ENCODE measurements at regions not wholly inside any gene's neighbourhood (a gene's known extent, or its start where the extent isn't known, plus 50 kb on each side); places are given as distances from the start of the nearest gene placed in this dataset.

DNA sequence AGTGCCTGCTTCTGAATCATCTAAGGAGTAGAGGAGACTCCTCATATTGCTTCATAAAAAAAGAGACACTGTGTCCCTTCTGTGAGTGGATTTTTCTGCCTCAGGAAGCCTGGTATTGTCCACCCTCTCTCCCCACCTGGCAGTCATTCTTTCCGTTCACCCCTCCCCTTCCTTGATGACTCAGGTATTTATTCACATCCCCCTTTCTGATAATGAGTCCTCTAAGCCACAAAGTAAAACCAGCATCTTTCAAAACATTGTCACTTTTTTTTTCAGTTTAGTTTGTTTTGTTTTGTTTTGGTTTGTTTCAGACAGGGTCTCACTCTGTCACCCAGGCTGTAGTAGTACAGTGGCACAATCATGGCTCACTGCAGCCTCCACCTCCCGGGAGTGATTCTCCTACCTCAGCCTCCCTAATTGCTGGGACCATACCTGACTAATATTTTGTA is 65.2 kb upstream of the UBE2E1 start:
- Histone ChIP-seq H3K4me3 (ENCODE audit: low read length, poor library complexity, severe bottlenecking) (peak overlapping the region; percentile 20), H3K27me3 (ENCODE audit: insufficient read depth, low read length, poor library complexity, severe bottlenecking) (no peaks in the 10 kb centered on the region), H3K4me1 (ENCODE audit: insufficient read depth, low read length, poor library complexity, severe bottlenecking) (peaks cover 24% of the 10 kb centered on the region), H3K9me2 (replicated peaks; ENCODE audit: low read depth, low read length) (no peaks in the 10 kb centered on the region), H3F3A (ENCODE audit: low read depth) (no peaks in the 10 kb centered on the region), H3K36me3 (ENCODE audit: insufficient read depth, low read length) (no peaks in the 10 kb centered on the region), H3K4me2 (ENCODE audit: low read depth, low read length, poor library complexity, severe bottlenecking) (peak overlapping the region; percentile 54), H3K9me3 (ENCODE audit: insufficient read depth, low read depth, low read length) (no peaks in the 10 kb centered on the region), H4K20me1 (ENCODE audit: insufficient read depth, low read length, poor library complexity, severe bottlenecking) (no peaks in the 10 kb centered on the region), H3K9ac (ENCODE audit: low read depth, low read length, poor library complexity, severe bottlenecking) (peak overlapping the region; percentile 12), H2AFZ (ENCODE audit: low read length) (no peak overlapping the region), H3K79me2 (ENCODE audit: insufficient read depth, low read length) (no peaks in the 10 kb centered on the region)
- TF ChIP-seq, protein P1, sequence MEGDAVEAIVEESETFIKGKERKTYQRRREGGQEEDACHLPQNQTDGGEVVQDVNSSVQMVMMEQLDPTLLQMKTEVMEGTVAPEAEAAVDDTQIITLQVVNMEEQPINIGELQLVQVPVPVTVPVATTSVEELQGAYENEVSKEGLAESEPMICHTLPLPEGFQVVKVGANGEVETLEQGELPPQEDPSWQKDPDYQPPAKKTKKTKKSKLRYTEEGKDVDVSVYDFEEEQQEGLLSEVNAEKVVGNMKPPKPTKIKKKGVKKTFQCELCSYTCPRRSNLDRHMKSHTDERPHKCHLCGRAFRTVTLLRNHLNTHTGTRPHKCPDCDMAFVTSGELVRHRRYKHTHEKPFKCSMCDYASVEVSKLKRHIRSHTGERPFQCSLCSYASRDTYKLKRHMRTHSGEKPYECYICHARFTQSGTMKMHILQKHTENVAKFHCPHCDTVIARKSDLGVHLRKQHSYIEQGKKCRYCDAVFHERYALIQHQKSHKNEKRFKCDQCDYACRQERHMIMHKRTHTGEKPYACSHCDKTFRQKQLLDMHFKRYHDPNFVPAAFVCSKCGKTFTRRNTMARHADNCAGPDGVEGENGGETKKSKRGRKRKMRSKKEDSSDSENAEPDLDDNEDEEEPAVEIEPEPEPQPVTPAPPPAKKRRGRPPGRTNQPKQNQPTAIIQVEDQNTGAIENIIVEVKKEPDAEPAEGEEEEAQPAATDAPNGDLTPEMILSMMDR (conservative IDR thresholded peaks at IDR 0.05; ENCODE audit: low read length): no peak
- no peak for TF ChIP-seq EZH2phosphoT487 (IDR thresholded peaks at IDR 0.05; ENCODE audit: borderline replicate concordance)

DNA sequence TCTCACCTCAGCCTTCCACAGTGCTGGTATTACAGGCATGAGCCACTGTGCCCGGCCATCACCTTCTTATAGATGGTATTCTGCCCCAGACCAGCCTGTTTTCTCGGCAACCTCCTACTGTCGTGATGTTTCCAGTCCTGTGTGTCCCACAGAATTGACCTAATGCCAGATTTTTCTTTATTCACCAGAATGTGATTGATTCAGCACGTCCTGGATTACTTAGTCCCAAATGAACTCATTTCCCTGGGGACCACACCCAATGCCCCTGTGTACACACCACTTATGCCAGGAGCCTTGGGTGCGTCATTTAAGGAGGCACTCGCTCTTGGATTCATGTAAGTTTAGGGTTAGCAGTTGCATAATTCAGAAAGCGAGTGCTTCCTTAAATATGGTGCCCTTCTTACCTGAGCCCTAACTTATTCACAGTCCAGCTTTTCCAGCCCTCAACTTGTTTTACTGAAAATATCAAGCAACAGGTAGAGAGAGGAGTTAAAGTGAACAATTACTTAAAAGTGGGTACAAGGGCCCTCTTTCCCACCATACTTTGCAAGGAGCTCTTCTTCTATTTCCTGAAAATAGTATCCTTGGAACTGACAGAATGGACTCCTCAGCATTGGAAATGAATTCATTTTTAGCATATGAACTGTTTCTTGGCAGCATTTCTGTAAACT is 64.6 kb upstream of the UBE2E1 start:
- TF ChIP-seq EZH2phosphoT487 (IDR thresholded peaks at IDR 0.05; ENCODE audit: borderline replicate concordance): no peak
- TF ChIP-seq, protein P1 (conservative IDR thresholded peaks at IDR 0.05; ENCODE audit: low read length): no peak
- no peaks in the 10 kb centered on the region for H3K27me3 ChIP-seq (ENCODE audit: insufficient read depth, low read length, poor library complexity, severe bottlenecking)
- no peaks in the 10 kb centered on the region for H3K79me2 ChIP-seq (ENCODE audit: insufficient read depth, low read length)
- H3F3A ChIP-seq (ENCODE audit: low read depth): no peaks in the 10 kb centered on the region
- no peaks in the 10 kb centered on the region for H3K36me3 ChIP-seq (ENCODE audit: insufficient read depth, low read length)
- H3K9me2 ChIP-seq (replicated peaks; ENCODE audit: low read depth, low read length): no peaks in the 10 kb centered on the region
- H3K9ac ChIP-seq (ENCODE audit: low read depth, low read length, poor library complexity, severe bottlenecking): peak overlapping the region; percentile 12
- H3K4me2 ChIP-seq (ENCODE audit: low read depth, low read length, poor library complexity, severe bottlenecking): peak overlapping the region; percentile 54
- peaks cover 25% of the 10 kb centered on the region for H3K4me1 ChIP-seq (ENCODE audit: insufficient read depth, low read length, poor library complexity, severe bottlenecking)
- no peaks in the 10 kb centered on the region for H4K20me1 ChIP-seq (ENCODE audit: insufficient read depth, low read length, poor library complexity, severe bottlenecking)
- no peaks in the 10 kb centered on the region for H3K9me3 ChIP-seq (ENCODE audit: insufficient read depth, low read depth, low read length)
- H2AFZ ChIP-seq (ENCODE audit: low read length): no peak overlapping the region; the same call in 1 of the 2 replicates
- no peak overlapping the region for H3K4me3 ChIP-seq (ENCODE audit: low read length, poor library complexity, severe bottlenecking)

DNA sequence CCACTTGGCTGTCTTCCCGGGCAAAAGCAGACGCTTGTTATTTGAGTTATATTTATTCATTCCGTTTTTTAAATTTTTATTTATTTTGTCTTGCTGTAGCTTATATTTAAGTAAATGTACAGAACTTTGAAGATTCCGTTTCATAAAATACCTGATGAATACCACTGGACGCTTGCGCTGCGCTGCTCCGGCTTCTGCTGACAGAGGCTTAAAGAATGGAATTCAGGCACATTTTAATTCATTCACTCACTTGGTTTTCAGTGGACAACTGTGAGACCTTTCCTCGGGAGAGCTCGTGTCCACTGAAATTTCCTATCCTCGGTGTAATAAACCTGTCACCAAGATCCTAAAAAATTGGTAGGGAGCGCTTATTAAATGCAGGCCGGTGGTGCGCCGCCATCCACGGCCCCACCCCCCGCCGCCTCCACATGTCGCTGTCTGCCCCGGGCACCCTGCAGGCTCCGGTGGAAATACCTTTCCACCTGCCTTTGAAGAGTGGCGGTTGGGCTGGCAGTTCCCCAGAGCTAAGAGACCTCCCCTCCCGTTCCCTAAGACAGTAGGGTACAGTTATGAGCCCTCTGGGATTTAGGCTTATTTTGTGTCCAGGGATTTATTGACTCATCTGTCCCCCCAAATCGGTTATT is 62.5 kb upstream of the UBE2E1 start:
- no peak for TF ChIP-seq EZH2phosphoT487 (IDR thresholded peaks at IDR 0.05; ENCODE audit: borderline replicate concordance)
- TF ChIP-seq, protein P1 (conservative IDR thresholded peaks at IDR 0.05; ENCODE audit: low read length): no peak
- no peaks in the 10 kb centered on the region for H3K9me2 ChIP-seq (replicated peaks; ENCODE audit: low read depth, low read length)
- H3K4me3 ChIP-seq (ENCODE audit: low read length, poor library complexity, severe bottlenecking): no peak overlapping the region
- no peaks in the 10 kb centered on the region for H3K27me3 ChIP-seq (ENCODE audit: insufficient read depth, low read length, poor library complexity, severe bottlenecking)
- no peaks in the 10 kb centered on the region for H3K79me2 ChIP-seq (ENCODE audit: insufficient read depth, low read length)
- no peak overlapping the region for H2AFZ ChIP-seq (ENCODE audit: low read length)
- H3K9me3 ChIP-seq (ENCODE audit: insufficient read depth, low read depth, low read length): no peaks in the 10 kb centered on the region
- no peaks in the 10 kb centered on the region for H4K20me1 ChIP-seq (ENCODE audit: insufficient read depth, low read length, poor library complexity, severe bottlenecking)
- peaks cover 39% of the 10 kb centered on the region for H3K4me1 ChIP-seq (ENCODE audit: insufficient read depth, low read length, poor library complexity, severe bottlenecking)
- no peaks in the 10 kb centered on the region for H3F3A ChIP-seq (ENCODE audit: low read depth)
- H3K36me3 ChIP-seq (ENCODE audit: insufficient read depth, low read length): no peaks in the 10 kb centered on the region
- H3K4me2 ChIP-seq (ENCODE audit: low read depth, low read length, poor library complexity, severe bottlenecking): no peak overlapping the region
- H3K9ac ChIP-seq (ENCODE audit: low read depth, low read length, poor library complexity, severe bottlenecking): no peak overlapping the region

Data from Loucy (cell line).